Liver (tissue), 8 donors: ENCODE measurements at regions not wholly inside any gene's neighbourhood (a gene's known extent, or its start where the extent isn't known, plus 50 kb on each side); places are given as distances from the start of the nearest gene placed in this dataset.

Source experiments
- DNase-seq: peaks from one replicate; pipeline ENCODE4 v3.0.0-alpha.2; 2017; ENCODE audit warnings: low spot score
- H3K27ac ChIP-seq, 2 donors: one replicate each; pipeline ENCODE4 v1.7.0; 2013; ENCODE audit warnings: inconsistent platforms in 2 of 2, low read length in 2 of 2, control low read depth in 1 of 2, low read depth in 1 of 2, mild to moderate bottlenecking in 1 of 2
- H3K27me3 ChIP-seq, 4 donors: one replicate each; pipeline versions ENCODE4 v1.6.1 to v1.7.0; 2013; ENCODE audit warnings: low read length in 3 of 4, inconsistent platforms in 1 of 4, mild to moderate bottlenecking in 1 of 4, moderate library complexity in 1 of 4; ENCODE audit not compliant: control insufficient read depth in 4 of 4, insufficient read depth in 4 of 4
- H3K36me3 ChIP-seq, 4 donors: one replicate each; pipeline versions ENCODE4 v1.6.1 to v1.7.0; 2013; ENCODE audit warnings: low read length in 3 of 4, mild to moderate bottlenecking in 3 of 4, low read depth in 1 of 4, moderate library complexity in 1 of 4; ENCODE audit not compliant: control insufficient read depth in 4 of 4, insufficient read depth in 3 of 4
- H3K4me1 ChIP-seq, 4 donors: one replicate each; pipeline versions ENCODE4 v1.6.1 to v1.7.0; 2013; ENCODE audit warnings: low read length in 3 of 4, mild to moderate bottlenecking in 3 of 4, moderate library complexity in 1 of 4; ENCODE audit not compliant: control insufficient read depth in 4 of 4, insufficient read depth in 4 of 4
- H3K4me3 ChIP-seq, 3 donors: one replicate each; pipeline versions ENCODE4 v1.6.1 to v1.7.0; 2013; ENCODE audit warnings: low read length in 3 of 3, control low read depth in 1 of 3, low read depth in 1 of 3, mild to moderate bottlenecking in 1 of 3
- H3K9ac ChIP-seq, 2 donors: one replicate each; pipeline ENCODE4 v1.7.0; 2013; ENCODE audit warnings: low read length in 2 of 2, mild to moderate bottlenecking in 2 of 2, moderate library complexity in 2 of 2, control low read depth in 1 of 2, low read depth in 1 of 2
- H3K9me3 ChIP-seq, 4 donors: one replicate each; pipeline versions ENCODE4 v1.6.1 to v1.7.0; 2013; ENCODE audit warnings: low read length in 3 of 4; ENCODE audit not compliant: control insufficient read depth in 4 of 4
- ATF3 ChIP-seq: IDR thresholded peaks from 2 replicates; pipeline ENCODE4 v1.6.1; 2016; ENCODE audit warnings: antibody characterized with exemption
- CTCF ChIP-seq: fragments of 150-350 bp; IDR thresholded peaks from 2 replicates; pipeline ENCODE4 v1.5.1; 2017; ENCODE audit warnings: improper control_type of control experiment, low read depth, low read length; ENCODE audit not compliant: missing input control
- EGR1 ChIP-seq, 2 donors: IDR thresholded peaks; 2 replicates each; pipeline ENCODE4 v1.6.1; 2016 to 2018; ENCODE audit warnings: antibody characterized with exemption in 2 of 2, low read depth in 2 of 2
- FOXA2 ChIP-seq: IDR thresholded peaks from 2 replicates; pipeline ENCODE4 v1.6.1; 2016; ENCODE audit warnings: antibody characterized with exemption
- GABPA ChIP-seq, 2 donors: IDR thresholded peaks in 1 of 2; conservative IDR thresholded peaks in 1 of 2; 2 replicates each; pipeline ENCODE4 v1.6.1; 2016; ENCODE audit warnings: antibody characterized with exemption in 2 of 2, mild to moderate bottlenecking in 1 of 2, moderate library complexity in 1 of 2
- HNF4A ChIP-seq, 2 donors: conservative IDR thresholded peaks; 2 replicates each; pipeline ENCODE4 v1.6.1; 2016; ENCODE audit warnings: antibody characterized with exemption in 2 of 2, mild to moderate bottlenecking in 2 of 2
- HNF4G ChIP-seq: IDR thresholded peaks from 2 replicates; pipeline ENCODE4 v1.6.1; 2016; ENCODE audit warnings: antibody characterized with exemption
- JUND ChIP-seq, 2 donors: IDR thresholded peaks; 2 replicates each; pipeline ENCODE4 v1.6.1; 2016; ENCODE audit warnings: antibody characterized with exemption in 2 of 2
- MAX ChIP-seq: IDR thresholded peaks from 2 replicates; pipeline ENCODE4 v1.6.1; 2016; ENCODE audit warnings: antibody characterized with exemption
- NR2F2 ChIP-seq: IDR thresholded peaks from 2 replicates; pipeline ENCODE4 v1.6.1; 2016; ENCODE audit warnings: antibody characterized with exemption
- RAD21 ChIP-seq, 2 donors: IDR thresholded peaks; 2 replicates each; pipeline ENCODE4 v1.6.1; 2016; ENCODE audit warnings: antibody characterized with exemption in 2 of 2, mild to moderate bottlenecking in 2 of 2
- REST ChIP-seq: IDR thresholded peaks from 2 replicates; pipeline ENCODE4 v1.6.1; 2016; ENCODE audit warnings: antibody characterized with exemption, mild to moderate bottlenecking
- RXRA ChIP-seq, 2 donors: IDR thresholded peaks; 2 replicates each; pipeline ENCODE4 v1.6.1; 2017 to 2018; ENCODE audit warnings: antibody characterized with exemption in 2 of 2, mild to moderate bottlenecking in 1 of 2
- SP1 ChIP-seq: IDR thresholded peaks from 2 replicates; pipeline ENCODE4 v1.6.1; 2018; ENCODE audit warnings: antibody characterized with exemption, mild to moderate bottlenecking
- TAF1 ChIP-seq: conservative IDR thresholded peaks from 2 replicates; pipeline ENCODE4 v1.6.1; 2016; ENCODE audit warnings: antibody characterized with exemption, mild to moderate bottlenecking
- YY1 ChIP-seq: IDR thresholded peaks from 2 replicates; pipeline ENCODE4 v1.6.1; 2016; ENCODE audit warnings: antibody characterized with exemption, mild to moderate bottlenecking
- ZBTB33 ChIP-seq: IDR thresholded peaks from 2 replicates; pipeline ENCODE4 v1.6.1; 2016; ENCODE audit warnings: antibody characterized with exemption
- WGBS: extraction: QIAGEN DNeasy Blood & Tissue Kit; methylation state at CpG from one replicate; pipeline ENCODE4 v1.1.7; 2013; 5-methylcytosine and 5-hydroxymethylcytosine counted together
- donor health status: healthy.
- donor health status: healthy.
- donor health status: healthy.
- donor health status: healthy.
- donor health status: healthy.

- no peaks in the 10 kb centered on the region for H3K4me1 ChIP-seq
- TF ChIP-seq RXRA (IDR thresholded peaks at IDR 0.05) (no peak), JUND (IDR thresholded peaks at IDR 0.05) (no peak), EGR1 (IDR thresholded peaks at IDR 0.05; ENCODE audit: low read depth in 2 of 2) (no peak), YY1 (no peak), HNF4A (conservative IDR thresholded peaks at IDR 0.05) (no peak), SP1 (no peak), FOXA2 (no peak), GABPA (IDR thresholded peaks at IDR 0.05 in 1 of 2, conservative IDR thresholded peaks at IDR 0.05 in 1 of 2) (no peak), MAX (no peak), NR2F2 (no peak), HNF4G (no peak), REST (no peak)
- H3K36me3 ChIP-seq = no peaks in the 10 kb centered on the region
- no peak for DNase-seq
- H3K27me3 ChIP-seq = no peaks in the 10 kb centered on the region
- H3K27ac ChIP-seq = no peak overlapping the region
- H3K9me3 ChIP-seq = peaks cover 0 to 3% (median 0%) of the 10 kb centered on the region in 4 donors
- H3K4me3 ChIP-seq = no peak overlapping the region
- H3K9ac ChIP-seq = no peak overlapping the region
- 76% methylated on average over 3 of the region's 3 CpGs for WGBS
These were observed 606.5 kb upstream of the ADAMTS16 start for GRCh38 chr5:4533457-4534105.

GRCh38 chr5:4537489-4537888 lies 602.6 kb upstream of the ADAMTS16 start:
- no peak overlapping the region for H3K9ac ChIP-seq
- DNase-seq = no peak
- H3K4me3 ChIP-seq = no peak overlapping the region
- H3K36me3 ChIP-seq = no peaks in the 10 kb centered on the region
- no peaks in the 10 kb centered on the region for H3K27me3 ChIP-seq
- 83% methylated on average over 10 of the region's 10 CpGs for WGBS
- TF ChIP-seq CTCF (no peak), NR2F2 (no peak), YY1 (no peak), ZBTB33 (no peak), HNF4A (conservative IDR thresholded peaks at IDR 0.05) (no peak), RAD21 (IDR thresholded peaks at IDR 0.05) (no peak), SP1 (no peak), RXRA (IDR thresholded peaks at IDR 0.05) (no peak), MAX (no peak), FOXA2 (no peak), TAF1 (no peak), GABPA (IDR thresholded peaks at IDR 0.05 in 1 of 2, conservative IDR thresholded peaks at IDR 0.05 in 1 of 2) (no peak), ATF3 (no peak)
- H3K4me1 ChIP-seq = no peaks in the 10 kb centered on the region
- peaks cover 0 to 3% (median 0%) of the 10 kb centered on the region in 4 donors for H3K9me3 ChIP-seq
- no peak overlapping the region for H3K27ac ChIP-seq
